Nephron progenitor cell (in vitro differentiated cells): ENCODE measurements at regions not wholly inside any gene's neighbourhood (a gene's known extent, or its start where the extent isn't known, plus 50 kb on each side); places are given as distances from the start of the nearest gene placed in this dataset.
"Not testable (repeated sequence)": the region's sequence is repeated elsewhere in the genome, so short reads cannot be mapped to it uniquely, and the experiment has no call there.

Experiments used
- DNase-seq: peaks from one replicate; pipeline ENCODE4 v3.0.0; 2021
- H3K27ac Mint-ChIP-seq: 2 replicates; pipeline ENCODE4 v1.8.0; 2021; ENCODE audit warnings: mild to moderate bottlenecking, moderate library complexity, mixed read lengths
- H3K27me3 Mint-ChIP-seq: 2 replicates; pipeline ENCODE4 v1.8.0; 2021; ENCODE audit warnings: mild to moderate bottlenecking, low read depth, mixed read lengths; ENCODE audit not compliant: poor library complexity
- H3K36me3 Mint-ChIP-seq: 2 replicates; pipeline ENCODE4 v1.8.0; 2021; ENCODE audit warnings: low read depth, mixed read lengths
- H3K4me1 Mint-ChIP-seq: 2 replicates; pipeline ENCODE4 v1.8.0; 2021; ENCODE audit warnings: mixed read lengths
- H3K4me3 Mint-ChIP-seq: 2 replicates; pipeline ENCODE4 v1.8.0; 2021; ENCODE audit warnings: mild to moderate bottlenecking, moderate library complexity, mixed read lengths
- H3K9me3 Mint-ChIP-seq: 2 replicates; pipeline ENCODE4 v1.8.0; 2021; ENCODE audit warnings: mild to moderate bottlenecking, moderate library complexity, mixed read lengths
- CTCF ChIP-seq: fragments of 200-600 bp; sonication (generic); IDR thresholded peaks from 2 replicates; pipeline ENCODE4 v1.5.0; 2021; ENCODE audit warnings: antibody characterized with exemption

GRCh38 chr5:57937025-57937424, 454.4 kb upstream of the ACTBL2 start:
- Mint-ChIP-seq H3K4me1 (peaks cover 4% of the 10 kb centered on the region), H3K9me3 (peaks cover 3% of the 10 kb centered on the region), H3K27ac (no peak overlapping the region), H3K27me3 (peaks cover 2% of the 10 kb centered on the region), H3K36me3 (no peaks in the 10 kb centered on the region), H3K4me3 (no peak overlapping the region)
- no peak for TF ChIP-seq CTCF
- no peak for DNase-seq

GRCh38 chr5:57932761-57933160, 450.1 kb upstream of the ACTBL2 start:
- Mint-ChIP-seq H3K4me3 (no peak overlapping the region), H3K27ac (no peak overlapping the region), H3K4me1 (peaks cover 4% of the 10 kb centered on the region), H3K9me3 (peaks cover 4% of the 10 kb centered on the region), H3K36me3 (no peaks in the 10 kb centered on the region), H3K27me3 (peaks cover 3% of the 10 kb centered on the region)
- DNase-seq, result no peak
- no peak for TF ChIP-seq CTCF

GRCh38 chr5:57931807-57932206, 449.2 kb upstream of the ACTBL2 start:
- no peak for TF ChIP-seq CTCF
- H3K4me3 Mint-ChIP-seq, result no peak overlapping the region
- H3K4me1 Mint-ChIP-seq, result peaks cover 4% of the 10 kb centered on the region
- peaks cover 3% of the 10 kb centered on the region for H3K27me3 Mint-ChIP-seq
- no peaks in the 10 kb centered on the region for H3K36me3 Mint-ChIP-seq
- DNase-seq, result no peak
- no peak overlapping the region for H3K27ac Mint-ChIP-seq
- peaks cover 8% of the 10 kb centered on the region for H3K9me3 Mint-ChIP-seq

- Mint-ChIP-seq H3K27me3 (peaks cover 3% of the 10 kb centered on the region), H3K4me3 (no peak overlapping the region), H3K9me3 (peaks cover 11% of the 10 kb centered on the region), H3K27ac (no peak overlapping the region), H3K36me3 (no peaks in the 10 kb centered on the region), H3K4me1 (peaks cover 4% of the 10 kb centered on the region)
- no peak for TF ChIP-seq CTCF
- no peak for DNase-seq
These were observed 448.7 kb upstream of the ACTBL2 start for GRCh38 chr5:57931352-57931751.

- no peaks in the 10 kb centered on the region for H3K36me3 Mint-ChIP-seq
- H3K9me3 Mint-ChIP-seq, result peaks cover 22% of the 10 kb centered on the region
- peaks cover 3% of the 10 kb centered on the region for H3K27me3 Mint-ChIP-seq
- TF ChIP-seq CTCF, result no peak
- H3K4me1 Mint-ChIP-seq, result peaks cover 4% of the 10 kb centered on the region
- no peak for DNase-seq
- H3K4me3 Mint-ChIP-seq, result no peak overlapping the region
- no peak overlapping the region for H3K27ac Mint-ChIP-seq
These were observed 446.7 kb upstream of the ACTBL2 start for GRCh38 chr5:57929271-57929670.

GRCh38 chr5:57923094-57923493, 440.5 kb upstream of the ACTBL2 start:
- H3K36me3 Mint-ChIP-seq, H3K4me1 Mint-ChIP-seq, H3K27me3 Mint-ChIP-seq, DNase-seq, H3K4me3 Mint-ChIP-seq, H3K27ac Mint-ChIP-seq: not testable (repeated sequence)
- H3K9me3 Mint-ChIP-seq, result peaks cover 38% of the 10 kb centered on the region
